HG03095 (cell line): ENCODE measurements at regions not wholly inside any gene's neighbourhood (a gene's known extent, or its start where the extent isn't known, plus 50 kb on each side); places are given as distances from the start of the nearest gene placed in this dataset.
"Not testable (repeated sequence)": the region's sequence is repeated elsewhere in the genome, so short reads cannot be mapped to it uniquely, and the experiment has no call there.

Experiments
- ATAC-seq: cut with Tn5 transposase; IDR thresholded peaks from one replicate; pipeline ENCODE4 v1.9.1; 2021; ENCODE audit warnings: moderate library complexity; ENCODE audit not compliant: unreplicated experiment

GRCh38 chr12:25682421-25682820, 129.3 kb upstream of the LMNTD1 start:
- no peak for ATAC-seq

GRCh38 chr12:25684070-25684469, 131.0 kb upstream of the LMNTD1 start:
- ATAC-seq: no peak

GRCh38 chr12:25686351-25686750, 133.3 kb upstream of the LMNTD1 start:
- ATAC-seq: no peak

GRCh38 chr12:25687226-25687625, 134.1 kb upstream of the LMNTD1 start:
- no peak for ATAC-seq

GRCh38 chr12:25688851-25689250, 135.8 kb upstream of the LMNTD1 start:
- ATAC-seq: not testable (repeated sequence)

GRCh38 chr12:25689996-25690501, 137.0 kb upstream of the LMNTD1 start:
- no peak for ATAC-seq

GRCh38 chr12:25690996-25691864, 138.1 kb upstream of the LMNTD1 start:
- no peak for ATAC-seq

- ATAC-seq: no peak
Measured at GRCh38 chr12:25691865-25692114, 138.7 kb upstream of the LMNTD1 start.

GRCh38 chr12:25692115-25693035, 139.3 kb upstream of the LMNTD1 start:
- ATAC-seq: no peak

GRCh38 chr12:25694072-25694471, 141.0 kb upstream of the LMNTD1 start:
- ATAC-seq: no peak

GRCh38 chr12:25695574-25695973, 142.5 kb upstream of the LMNTD1 start:
- no peak for ATAC-seq

GRCh38 chr12:25698772-25699171, 145.7 kb upstream of the LMNTD1 start:
- ATAC-seq: no peak

- ATAC-seq: no peak
Measured at GRCh38 chr12:25699454-25699853, 146.4 kb upstream of the LMNTD1 start.

- no peak for ATAC-seq
Measured at GRCh38 chr12:25701290-25701689, 148.2 kb upstream of the LMNTD1 start.

GRCh38 chr12:25702553-25702952, 149.5 kb upstream of the LMNTD1 start:
- ATAC-seq: no peak

- no peak for ATAC-seq
Measured at GRCh38 chr12:25705261-25705660, 152.2 kb upstream of the LMNTD1 start.

GRCh38 chr12:25706646-25707045, 153.6 kb upstream of the LMNTD1 start:
- not testable (repeated sequence) for ATAC-seq

- no peak for ATAC-seq
Measured at GRCh38 chr12:25707056-25707455, 154.0 kb upstream of the LMNTD1 start.

- no peak for ATAC-seq
Measured at GRCh38 chr12:25708661-25709060, 155.6 kb upstream of the LMNTD1 start.

GRCh38 chr12:25710128-25710527, 157.0 kb upstream of the LMNTD1 start:
- no peak for ATAC-seq

- not testable (repeated sequence) for ATAC-seq
Measured at GRCh38 chr12:25710938-25711605, 158.0 kb upstream of the LMNTD1 start.
